IMR-90 (cell line): ENCODE measurements at regions not wholly inside any gene's neighbourhood (a gene's known extent, or its start where the extent isn't known, plus 50 kb on each side); places are given as distances from the start of the nearest gene placed in this dataset.

ENCODE experiments used
- CEBPB ChIP-seq: IDR thresholded peaks from 2 replicates; pipeline ENCODE4 v1.6.1; 2012; ENCODE audit warnings: low read depth, low read length, improper control_type of control experiment
- CTCF ChIP-seq: conservative IDR thresholded peaks from 2 replicates; pipeline ENCODE4 v1.5.1; 2012; ENCODE audit warnings: mild to moderate bottlenecking, low read depth, low read length, improper control_type of control experiment
- ELK1 ChIP-seq: fragments of 150-350 bp; IDR thresholded peaks from 2 replicates; pipeline ENCODE4 v1.6.1; 2016; ENCODE audit warnings: low read depth, mild to moderate bottlenecking, low read length, moderate library complexity, borderline replicate concordance
- FOS ChIP-seq: fragments of 150-350 bp; IDR thresholded peaks from 2 replicates; pipeline ENCODE4 v1.6.1; 2016; ENCODE audit warnings: low read depth, low read length
- MAFK ChIP-seq: IDR thresholded peaks from 2 replicates; pipeline ENCODE4 v1.6.1; 2012; ENCODE audit warnings: low read depth, low read length, improper control_type of control experiment
- MXI1 ChIP-seq: IDR thresholded peaks from 2 replicates; pipeline ENCODE4 v1.6.1; 2012; ENCODE audit warnings: low read depth, mild to moderate bottlenecking, low read length, moderate library complexity, borderline replicate concordance
- POLR2A ChIP-seq: IDR thresholded peaks from 2 replicates; pipeline ENCODE4 v1.6.1; 2012; ENCODE audit warnings: mild to moderate bottlenecking, low read depth, low read length
- RAD21 ChIP-seq: IDR thresholded peaks from 2 replicates; pipeline ENCODE4 v1.6.1; 2012; ENCODE audit warnings: low read length, improper control_type of control experiment
- RCOR1 ChIP-seq: IDR thresholded peaks from 2 replicates; pipeline ENCODE4 v1.6.1; 2012; ENCODE audit warnings: mild to moderate bottlenecking, low read length, improper control_type of control experiment; ENCODE audit not compliant: insufficient replicate concordance
- RFX5 ChIP-seq: IDR thresholded peaks from 2 replicates; pipeline ENCODE4 v1.8.0; 2012; ENCODE audit warnings: low read depth, mild to moderate bottlenecking, low read length, moderate library complexity
- TF ChIP-seq, protein P1 (sequence below): fragments of 150-350 bp; IDR thresholded peaks from 2 replicates; pipeline ENCODE4 v1.6.1; 2017; ENCODE audit warnings: mild to moderate bottlenecking, antibody characterized with exemption, low read length, low read depth

GRCh38 chr2:75320898-75321598 lies 121.7 kb upstream of the TACR1 start:
- TF ChIP-seq MXI1 (no peak), RFX5 (no peak), CTCF (no peak), POLR2A (no peak), FOS (no peak), RAD21 (no peak), CEBPB (no peak), ELK1 (no peak), MAFK (no peak), RCOR1 (no peak)
- TF ChIP-seq, protein P1, sequence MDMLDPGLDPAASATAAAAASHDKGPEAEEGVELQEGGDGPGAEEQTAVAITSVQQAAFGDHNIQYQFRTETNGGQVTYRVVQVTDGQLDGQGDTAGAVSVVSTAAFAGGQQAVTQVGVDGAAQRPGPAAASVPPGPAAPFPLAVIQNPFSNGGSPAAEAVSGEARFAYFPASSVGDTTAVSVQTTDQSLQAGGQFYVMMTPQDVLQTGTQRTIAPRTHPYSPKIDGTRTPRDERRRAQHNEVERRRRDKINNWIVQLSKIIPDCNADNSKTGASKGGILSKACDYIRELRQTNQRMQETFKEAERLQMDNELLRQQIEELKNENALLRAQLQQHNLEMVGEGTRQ: no peak
